ENCODE measurements at regions not wholly inside any gene's neighbourhood (a gene's known extent, or its start where the extent isn't known, plus 50 kb on each side); places are given as distances from the start of the nearest gene placed in this dataset.

- Histone ChIP-seq H3K27me3 (ENCODE audit: control insufficient read depth in 2 of 2, insufficient read depth in 2 of 2, low read length in 2 of 2) (no peaks in the 10 kb centered on the region), H4K20me1 (replicated peaks; ENCODE audit: control insufficient read depth, extremely low read depth, insufficient read depth, low read length) (no peaks in the 10 kb centered on the region), H2AFZ (ENCODE audit: low read depth, low read length) (no peak overlapping the region), H3K79me2 (ENCODE audit: control insufficient read depth, insufficient read depth, low read length) (no peaks in the 10 kb centered on the region), H3K4me2 (ENCODE audit: insufficient read depth, low read length) (no peak overlapping the region), H3K36me3 (ENCODE audit: control insufficient read depth in 2 of 2, extremely low read depth in 1 of 2, insufficient read depth in 2 of 2, low read length in 2 of 2) (no peaks in the 10 kb centered on the region), H3K4me3 (replicated peaks in 1 of 3; ENCODE audit: insufficient read depth in 1 of 3, low read depth in 1 of 3, low read length in 3 of 3) (no peak overlapping the region), H3K27ac (ENCODE audit: insufficient read depth, low read depth, low read length) (no peak overlapping the region), H3K4me1 (ENCODE audit: control insufficient read depth, extremely low read depth, insufficient read depth, low read length) (peaks cover 22% of the 10 kb centered on the region), H3K9me3 (replicated peaks; ENCODE audit: control insufficient read depth, insufficient read depth, low read length) (no peaks in the 10 kb centered on the region), H3K9me1 (replicated peaks; ENCODE audit: control insufficient read depth, extremely low read depth, insufficient read depth, low read length) (no peaks in the 10 kb centered on the region), H3K9ac (replicated peaks; ENCODE audit: extremely low read depth, insufficient read depth, low read length) (no peak overlapping the region)
- intact Hi-C loops (cut with micrococcal nuclease) (no loop called here), dilution Hi-C loops (cut with MboI; ENCODE audit: extremely low pct_ligation_motif_present, low sequenced_read_pairs) (no loop called here)
- FAIRE-seq (no peak), DNase-seq (ENCODE audit: low read depth, low spot score) (no peak)
- POLR2A ChIA-PET = no interaction called here
- no TSS peak for BruUV-seq (replicated peaks)
- TF ChIP-seq POLR2A (IDR thresholded peaks at IDR 0.05; ENCODE audit: low read depth, low read length) = no peak
- CTCF ChIA-PET = no interaction called here
These were observed 113.2 kb upstream of the ADO start for GRCh38 chr10:62691336-62691735.

- H3K4me1 ChIP-seq (ENCODE audit: control insufficient read depth, extremely low read depth, insufficient read depth, low read length) = peaks cover 22% of the 10 kb centered on the region
- BruUV-seq (replicated peaks) = no TSS peak
- H3K4me2 ChIP-seq (ENCODE audit: insufficient read depth, low read length) = no peak overlapping the region
- no peaks in the 10 kb centered on the region for H3K9me3 ChIP-seq (replicated peaks; ENCODE audit: control insufficient read depth, insufficient read depth, low read length)
- no peak for FAIRE-seq
- H2AFZ ChIP-seq (ENCODE audit: low read depth, low read length) = no peak overlapping the region
- intact Hi-C loops (cut with micrococcal nuclease) (no loop called here), dilution Hi-C loops (cut with MboI; ENCODE audit: extremely low pct_ligation_motif_present, low sequenced_read_pairs) (no loop called here)
- no peaks in the 10 kb centered on the region for H4K20me1 ChIP-seq (replicated peaks; ENCODE audit: control insufficient read depth, extremely low read depth, insufficient read depth, low read length)
- ChIA-PET POLR2A (no interaction called here), CTCF (no interaction called here)
- no peak overlapping the region for H3K27ac ChIP-seq (ENCODE audit: insufficient read depth, low read depth, low read length)
- H3K9ac ChIP-seq (replicated peaks; ENCODE audit: extremely low read depth, insufficient read depth, low read length) = no peak overlapping the region
- no peaks in the 10 kb centered on the region for H3K27me3 ChIP-seq (ENCODE audit: control insufficient read depth in 2 of 2, insufficient read depth in 2 of 2, low read length in 2 of 2)
- no peaks in the 10 kb centered on the region for H3K79me2 ChIP-seq (ENCODE audit: control insufficient read depth, insufficient read depth, low read length)
- DNase-seq (ENCODE audit: low read depth, low spot score) = no peak
- no peak overlapping the region for H3K4me3 ChIP-seq (replicated peaks in 1 of 3; ENCODE audit: insufficient read depth in 1 of 3, low read depth in 1 of 3, low read length in 3 of 3)
- no peaks in the 10 kb centered on the region for H3K36me3 ChIP-seq (ENCODE audit: control insufficient read depth in 2 of 2, extremely low read depth in 1 of 2, insufficient read depth in 2 of 2, low read length in 2 of 2)
- H3K9me1 ChIP-seq (replicated peaks; ENCODE audit: control insufficient read depth, extremely low read depth, insufficient read depth, low read length) = no peaks in the 10 kb centered on the region
- TF ChIP-seq, protein P1, sequence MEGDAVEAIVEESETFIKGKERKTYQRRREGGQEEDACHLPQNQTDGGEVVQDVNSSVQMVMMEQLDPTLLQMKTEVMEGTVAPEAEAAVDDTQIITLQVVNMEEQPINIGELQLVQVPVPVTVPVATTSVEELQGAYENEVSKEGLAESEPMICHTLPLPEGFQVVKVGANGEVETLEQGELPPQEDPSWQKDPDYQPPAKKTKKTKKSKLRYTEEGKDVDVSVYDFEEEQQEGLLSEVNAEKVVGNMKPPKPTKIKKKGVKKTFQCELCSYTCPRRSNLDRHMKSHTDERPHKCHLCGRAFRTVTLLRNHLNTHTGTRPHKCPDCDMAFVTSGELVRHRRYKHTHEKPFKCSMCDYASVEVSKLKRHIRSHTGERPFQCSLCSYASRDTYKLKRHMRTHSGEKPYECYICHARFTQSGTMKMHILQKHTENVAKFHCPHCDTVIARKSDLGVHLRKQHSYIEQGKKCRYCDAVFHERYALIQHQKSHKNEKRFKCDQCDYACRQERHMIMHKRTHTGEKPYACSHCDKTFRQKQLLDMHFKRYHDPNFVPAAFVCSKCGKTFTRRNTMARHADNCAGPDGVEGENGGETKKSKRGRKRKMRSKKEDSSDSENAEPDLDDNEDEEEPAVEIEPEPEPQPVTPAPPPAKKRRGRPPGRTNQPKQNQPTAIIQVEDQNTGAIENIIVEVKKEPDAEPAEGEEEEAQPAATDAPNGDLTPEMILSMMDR (IDR thresholded peaks at IDR 0.05; ENCODE audit: extremely low read depth in 1 of 2, insufficient read depth in 1 of 2, low read depth in 1 of 2, low read length in 2 of 2) = no peak
- TF ChIP-seq JUN (IDR thresholded peaks at IDR 0.05; ENCODE audit: borderline replicate concordance, insufficient read depth, insufficient read length, low read depth) = no peak
- TF ChIP-seq MYC (IDR thresholded peaks at IDR 0.05; ENCODE audit: low read depth, low read length) = no peak
- no peak for TF ChIP-seq POLR2A (IDR thresholded peaks at IDR 0.05; ENCODE audit: low read depth, low read length)
- TF ChIP-seq, protein P2, sequence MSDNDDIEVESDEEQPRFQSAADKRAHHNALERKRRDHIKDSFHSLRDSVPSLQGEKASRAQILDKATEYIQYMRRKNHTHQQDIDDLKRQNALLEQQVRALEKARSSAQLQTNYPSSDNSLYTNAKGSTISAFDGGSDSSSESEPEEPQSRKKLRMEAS (IDR thresholded peaks at IDR 0.05; ENCODE audit: insufficient read depth, insufficient read length) = no peak
- TF ChIP-seq GATA2 (IDR thresholded peaks at IDR 0.05; ENCODE audit: insufficient read depth, insufficient read length, low read depth, low read length) = no peak
- TF ChIP-seq EZH2 (IDR thresholded peaks at IDR 0.05; ENCODE audit: borderline replicate concordance, low read depth, low read length, severe bottlenecking) = no peak
- TF ChIP-seq POLR2AphosphoS5 (IDR thresholded peaks at IDR 0.05; ENCODE audit: insufficient read depth, low read depth, low read length) = no peak
- no peak for TF ChIP-seq FOS (IDR thresholded peaks at IDR 0.05; ENCODE audit: borderline replicate concordance, insufficient read depth, low read length)
These were observed 112.4 kb upstream of the ADO start for GRCh38 chr10:62692085-62692484.
